Liver (tissue), 7 donors: ENCODE measurements at regions not wholly inside any gene's neighbourhood (a gene's known extent, or its start where the extent isn't known, plus 50 kb on each side); places are given as distances from the start of the nearest gene placed in this dataset.

Experiments used
- DNase-seq: peaks from one replicate; pipeline ENCODE4 v3.0.0-alpha.2; 2017; ENCODE audit warnings: low spot score
- H3K27ac ChIP-seq, 2 donors: one replicate each; pipeline ENCODE4 v1.7.0; 2013; ENCODE audit warnings: inconsistent platforms in 2 of 2, low read length in 2 of 2, control low read depth in 1 of 2, low read depth in 1 of 2, mild to moderate bottlenecking in 1 of 2
- H3K27me3 ChIP-seq, 4 donors: one replicate each; pipeline versions ENCODE4 v1.6.1 to v1.7.0; 2013; ENCODE audit warnings: low read length in 3 of 4, inconsistent platforms in 1 of 4, mild to moderate bottlenecking in 1 of 4, moderate library complexity in 1 of 4; ENCODE audit not compliant: control insufficient read depth in 4 of 4, insufficient read depth in 4 of 4
- H3K36me3 ChIP-seq, 4 donors: one replicate each; pipeline versions ENCODE4 v1.6.1 to v1.7.0; 2013; ENCODE audit warnings: low read length in 3 of 4, mild to moderate bottlenecking in 3 of 4, low read depth in 1 of 4, moderate library complexity in 1 of 4; ENCODE audit not compliant: control insufficient read depth in 4 of 4, insufficient read depth in 3 of 4
- H3K4me1 ChIP-seq, 4 donors: one replicate each; pipeline versions ENCODE4 v1.6.1 to v1.7.0; 2013; ENCODE audit warnings: low read length in 3 of 4, mild to moderate bottlenecking in 3 of 4, moderate library complexity in 1 of 4; ENCODE audit not compliant: control insufficient read depth in 4 of 4, insufficient read depth in 4 of 4
- H3K4me3 ChIP-seq, 3 donors: one replicate each; pipeline versions ENCODE4 v1.6.1 to v1.7.0; 2013; ENCODE audit warnings: low read length in 3 of 3, control low read depth in 1 of 3, low read depth in 1 of 3, mild to moderate bottlenecking in 1 of 3
- H3K9ac ChIP-seq, 2 donors: one replicate each; pipeline ENCODE4 v1.7.0; 2013; ENCODE audit warnings: low read length in 2 of 2, mild to moderate bottlenecking in 2 of 2, moderate library complexity in 2 of 2, control low read depth in 1 of 2, low read depth in 1 of 2
- H3K9me3 ChIP-seq, 4 donors: one replicate each; pipeline versions ENCODE4 v1.6.1 to v1.7.0; 2013; ENCODE audit warnings: low read length in 3 of 4; ENCODE audit not compliant: control insufficient read depth in 4 of 4
- EGR1 ChIP-seq, 2 donors: IDR thresholded peaks; 2 replicates each; pipeline ENCODE4 v1.6.1; 2016 to 2018; ENCODE audit warnings: antibody characterized with exemption in 2 of 2, low read depth in 2 of 2
- FOXA1 ChIP-seq: IDR thresholded peaks from 2 replicates; pipeline ENCODE4 v1.6.1; 2016; ENCODE audit warnings: antibody characterized with exemption
- FOXA2 ChIP-seq: IDR thresholded peaks from 2 replicates; pipeline ENCODE4 v1.6.1; 2016; ENCODE audit warnings: antibody characterized with exemption
- GABPA ChIP-seq, 2 donors: IDR thresholded peaks in 1 of 2; conservative IDR thresholded peaks in 1 of 2; 2 replicates each; pipeline ENCODE4 v1.6.1; 2016; ENCODE audit warnings: antibody characterized with exemption in 2 of 2, mild to moderate bottlenecking in 1 of 2, moderate library complexity in 1 of 2
- HNF4A ChIP-seq, 2 donors: conservative IDR thresholded peaks; 2 replicates each; pipeline ENCODE4 v1.6.1; 2016; ENCODE audit warnings: antibody characterized with exemption in 2 of 2, mild to moderate bottlenecking in 2 of 2
- NR2F2 ChIP-seq: IDR thresholded peaks from 2 replicates; pipeline ENCODE4 v1.6.1; 2016; ENCODE audit warnings: antibody characterized with exemption
- RAD21 ChIP-seq, 2 donors: IDR thresholded peaks; 2 replicates each; pipeline ENCODE4 v1.6.1; 2016; ENCODE audit warnings: antibody characterized with exemption in 2 of 2, mild to moderate bottlenecking in 2 of 2
- RXRA ChIP-seq, 2 donors: IDR thresholded peaks; 2 replicates each; pipeline ENCODE4 v1.6.1; 2017 to 2018; ENCODE audit warnings: antibody characterized with exemption in 2 of 2, mild to moderate bottlenecking in 1 of 2
- SP1 ChIP-seq: IDR thresholded peaks from 2 replicates; pipeline ENCODE4 v1.6.1; 2018; ENCODE audit warnings: antibody characterized with exemption, mild to moderate bottlenecking
- YY1 ChIP-seq: IDR thresholded peaks from 2 replicates; pipeline ENCODE4 v1.6.1; 2016; ENCODE audit warnings: antibody characterized with exemption, mild to moderate bottlenecking
- TF ChIP-seq, protein P1 (sequence below): fragments of 150-350 bp; IDR thresholded peaks from 2 replicates; pipeline ENCODE4 v1.5.1; 2017; ENCODE audit warnings: improper control_type of control experiment, low read depth, low read length; ENCODE audit not compliant: missing input control
- TF ChIP-seq, protein P2 (sequence below): IDR thresholded peaks from 2 replicates; pipeline ENCODE4 v1.6.1; 2016; ENCODE audit warnings: antibody characterized with exemption
- TF ChIP-seq, protein P3 (sequence below): IDR thresholded peaks from 2 replicates; pipeline ENCODE4 v1.6.1; 2016; ENCODE audit warnings: antibody characterized with exemption
- TF ChIP-seq, protein P4 (sequence below): IDR thresholded peaks from 2 replicates; pipeline ENCODE4 v1.6.1; 2016; ENCODE audit warnings: antibody characterized with exemption, mild to moderate bottlenecking
- donor health status: healthy.
- donor health status: healthy.
- donor health status: healthy.
- donor health status: healthy.

DNA sequence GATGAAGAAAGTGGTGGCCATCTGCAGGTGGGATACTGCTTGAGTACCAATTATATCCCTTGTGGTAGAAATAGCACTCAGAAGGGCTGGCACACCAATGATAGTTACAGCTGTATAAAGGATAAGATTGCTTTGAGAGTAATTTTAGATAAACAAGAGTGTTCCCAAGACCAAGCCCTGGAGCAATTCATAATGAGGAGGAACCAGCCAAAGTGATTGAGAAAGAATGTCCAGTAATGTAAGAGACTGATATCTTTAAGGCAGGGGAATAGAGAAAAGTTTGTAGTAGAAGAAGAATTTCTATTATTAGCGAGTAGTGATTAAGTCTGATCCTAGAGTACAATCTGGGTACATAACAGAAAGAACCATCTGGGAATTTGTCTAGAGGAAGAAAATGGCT lies 945.1 kb downstream of the OTOL1 start (continued):
- no peak for TF ChIP-seq FOXA1
- TF ChIP-seq, protein P1, sequence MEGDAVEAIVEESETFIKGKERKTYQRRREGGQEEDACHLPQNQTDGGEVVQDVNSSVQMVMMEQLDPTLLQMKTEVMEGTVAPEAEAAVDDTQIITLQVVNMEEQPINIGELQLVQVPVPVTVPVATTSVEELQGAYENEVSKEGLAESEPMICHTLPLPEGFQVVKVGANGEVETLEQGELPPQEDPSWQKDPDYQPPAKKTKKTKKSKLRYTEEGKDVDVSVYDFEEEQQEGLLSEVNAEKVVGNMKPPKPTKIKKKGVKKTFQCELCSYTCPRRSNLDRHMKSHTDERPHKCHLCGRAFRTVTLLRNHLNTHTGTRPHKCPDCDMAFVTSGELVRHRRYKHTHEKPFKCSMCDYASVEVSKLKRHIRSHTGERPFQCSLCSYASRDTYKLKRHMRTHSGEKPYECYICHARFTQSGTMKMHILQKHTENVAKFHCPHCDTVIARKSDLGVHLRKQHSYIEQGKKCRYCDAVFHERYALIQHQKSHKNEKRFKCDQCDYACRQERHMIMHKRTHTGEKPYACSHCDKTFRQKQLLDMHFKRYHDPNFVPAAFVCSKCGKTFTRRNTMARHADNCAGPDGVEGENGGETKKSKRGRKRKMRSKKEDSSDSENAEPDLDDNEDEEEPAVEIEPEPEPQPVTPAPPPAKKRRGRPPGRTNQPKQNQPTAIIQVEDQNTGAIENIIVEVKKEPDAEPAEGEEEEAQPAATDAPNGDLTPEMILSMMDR, result no peak

DNA sequence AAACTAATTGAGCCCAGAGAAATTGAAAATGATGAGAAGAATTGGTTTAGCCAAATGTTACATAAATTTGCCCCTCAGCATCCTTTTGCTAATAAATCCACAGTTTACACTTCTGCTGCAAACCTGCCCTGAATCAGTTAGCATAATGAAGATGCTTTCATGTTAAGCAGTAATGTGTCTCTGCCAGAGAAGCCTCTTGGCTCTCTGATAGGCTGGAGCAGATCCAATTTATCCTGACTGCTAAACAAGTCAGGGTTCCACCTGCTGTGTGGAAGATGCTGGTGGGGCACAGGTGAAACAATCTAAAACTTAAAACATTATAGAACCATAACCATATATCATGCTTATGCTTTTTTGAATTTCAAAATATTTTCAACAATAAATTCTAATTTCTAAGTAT lies 946.8 kb downstream of the OTOL1 start:
- no peak overlapping the region for H3K4me3 ChIP-seq
- H3K9ac ChIP-seq, result no peak overlapping the region
- H3K4me1 ChIP-seq, result no peaks in the 10 kb centered on the region
- DNase-seq, result no peak
- no peaks in the 10 kb centered on the region for H3K9me3 ChIP-seq
- no peaks in the 10 kb centered on the region for H3K27me3 ChIP-seq
- no peak overlapping the region for H3K27ac ChIP-seq
- no peak for TF ChIP-seq NR2F2
- TF ChIP-seq RXRA (IDR thresholded peaks at IDR 0.05), result no peak
- TF ChIP-seq FOXA1, result no peak
- TF ChIP-seq, protein P2, sequence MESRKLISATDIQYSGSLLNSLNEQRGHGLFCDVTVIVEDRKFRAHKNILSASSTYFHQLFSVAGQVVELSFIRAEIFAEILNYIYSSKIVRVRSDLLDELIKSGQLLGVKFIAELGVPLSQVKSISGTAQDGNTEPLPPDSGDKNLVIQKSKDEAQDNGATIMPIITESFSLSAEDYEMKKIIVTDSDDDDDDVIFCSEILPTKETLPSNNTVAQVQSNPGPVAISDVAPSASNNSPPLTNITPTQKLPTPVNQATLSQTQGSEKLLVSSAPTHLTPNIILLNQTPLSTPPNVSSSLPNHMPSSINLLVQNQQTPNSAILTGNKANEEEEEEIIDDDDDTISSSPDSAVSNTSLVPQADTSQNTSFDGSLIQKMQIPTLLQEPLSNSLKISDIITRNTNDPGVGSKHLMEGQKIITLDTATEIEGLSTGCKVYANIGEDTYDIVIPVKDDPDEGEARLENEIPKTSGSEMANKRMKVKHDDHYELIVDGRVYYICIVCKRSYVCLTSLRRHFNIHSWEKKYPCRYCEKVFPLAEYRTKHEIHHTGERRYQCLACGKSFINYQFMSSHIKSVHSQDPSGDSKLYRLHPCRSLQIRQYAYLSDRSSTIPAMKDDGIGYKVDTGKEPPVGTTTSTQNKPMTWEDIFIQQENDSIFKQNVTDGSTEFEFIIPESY, result no peak
- no peak for TF ChIP-seq GABPA (IDR thresholded peaks at IDR 0.05 in 1 of 2, conservative IDR thresholded peaks at IDR 0.05 in 1 of 2)
- TF ChIP-seq, protein P3, sequence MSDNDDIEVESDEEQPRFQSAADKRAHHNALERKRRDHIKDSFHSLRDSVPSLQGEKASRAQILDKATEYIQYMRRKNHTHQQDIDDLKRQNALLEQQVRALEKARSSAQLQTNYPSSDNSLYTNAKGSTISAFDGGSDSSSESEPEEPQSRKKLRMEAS, result no peak
- TF ChIP-seq SP1, result no peak
- TF ChIP-seq, protein P1, result no peak
- no peak for TF ChIP-seq HNF4A (conservative IDR thresholded peaks at IDR 0.05)
- TF ChIP-seq RAD21 (IDR thresholded peaks at IDR 0.05), result no peak
- no peak for TF ChIP-seq YY1
- no peak for TF ChIP-seq EGR1 (IDR thresholded peaks at IDR 0.05; ENCODE audit: low read depth in 2 of 2)
- TF ChIP-seq FOXA2, result no peak
- TF ChIP-seq, protein P4, sequence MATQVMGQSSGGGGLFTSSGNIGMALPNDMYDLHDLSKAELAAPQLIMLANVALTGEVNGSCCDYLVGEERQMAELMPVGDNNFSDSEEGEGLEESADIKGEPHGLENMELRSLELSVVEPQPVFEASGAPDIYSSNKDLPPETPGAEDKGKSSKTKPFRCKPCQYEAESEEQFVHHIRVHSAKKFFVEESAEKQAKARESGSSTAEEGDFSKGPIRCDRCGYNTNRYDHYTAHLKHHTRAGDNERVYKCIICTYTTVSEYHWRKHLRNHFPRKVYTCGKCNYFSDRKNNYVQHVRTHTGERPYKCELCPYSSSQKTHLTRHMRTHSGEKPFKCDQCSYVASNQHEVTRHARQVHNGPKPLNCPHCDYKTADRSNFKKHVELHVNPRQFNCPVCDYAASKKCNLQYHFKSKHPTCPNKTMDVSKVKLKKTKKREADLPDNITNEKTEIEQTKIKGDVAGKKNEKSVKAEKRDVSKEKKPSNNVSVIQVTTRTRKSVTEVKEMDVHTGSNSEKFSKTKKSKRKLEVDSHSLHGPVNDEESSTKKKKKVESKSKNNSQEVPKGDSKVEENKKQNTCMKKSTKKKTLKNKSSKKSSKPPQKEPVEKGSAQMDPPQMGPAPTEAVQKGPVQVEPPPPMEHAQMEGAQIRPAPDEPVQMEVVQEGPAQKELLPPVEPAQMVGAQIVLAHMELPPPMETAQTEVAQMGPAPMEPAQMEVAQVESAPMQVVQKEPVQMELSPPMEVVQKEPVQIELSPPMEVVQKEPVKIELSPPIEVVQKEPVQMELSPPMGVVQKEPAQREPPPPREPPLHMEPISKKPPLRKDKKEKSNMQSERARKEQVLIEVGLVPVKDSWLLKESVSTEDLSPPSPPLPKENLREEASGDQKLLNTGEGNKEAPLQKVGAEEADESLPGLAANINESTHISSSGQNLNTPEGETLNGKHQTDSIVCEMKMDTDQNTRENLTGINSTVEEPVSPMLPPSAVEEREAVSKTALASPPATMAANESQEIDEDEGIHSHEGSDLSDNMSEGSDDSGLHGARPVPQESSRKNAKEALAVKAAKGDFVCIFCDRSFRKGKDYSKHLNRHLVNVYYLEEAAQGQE, result no peak
- no peaks in the 10 kb centered on the region for H3K36me3 ChIP-seq
